ENCODE measurements at regions not wholly inside any gene's neighbourhood (a gene's known extent, or its start where the extent isn't known, plus 50 kb on each side); places are given as distances from the start of the nearest gene placed in this dataset.
"Not testable (repeated sequence)": the region's sequence is repeated elsewhere in the genome, so short reads cannot be mapped to it uniquely, and the experiment has no call there.

DNA sequence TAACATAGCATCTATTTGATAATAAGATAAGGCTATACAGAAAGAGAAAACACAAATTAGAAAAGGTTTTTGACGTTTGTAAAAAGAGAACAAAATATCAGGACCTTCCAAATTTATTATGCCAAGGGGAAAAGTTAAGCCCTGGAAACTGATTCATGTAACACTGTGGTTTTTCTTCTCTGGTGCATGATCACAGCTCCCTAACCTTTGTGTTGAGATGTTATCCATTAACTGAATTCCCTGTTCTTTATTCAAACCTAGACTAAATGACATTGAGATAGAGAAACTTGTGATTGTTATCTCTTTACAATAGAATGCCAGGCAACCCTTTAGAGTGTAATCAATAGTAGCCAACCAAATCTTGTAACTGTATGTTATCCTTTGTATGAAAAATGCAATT, 141.5 kb upstream of the NRG3 start:
- Histone ChIP-seq H4K20me1 (ENCODE audit: control insufficient read depth, extremely low read depth, insufficient read depth, low read length) (no peaks in the 10 kb centered on the region), H3K4me2 (ENCODE audit: extremely low read depth, insufficient read depth, low read length) (no peak overlapping the region), H3K4me3 (replicated peaks in 1 of 4; ENCODE audit: control extremely low read depth in 1 of 4, insufficient read depth in 1 of 4, low read depth in 3 of 4, low read length in 4 of 4) (no peak overlapping the region), H3K9me3 (ENCODE audit: control insufficient read depth, insufficient read depth, low read depth, low read length) (no peaks in the 10 kb centered on the region), H3K27ac (ENCODE audit: insufficient read depth, low read length) (no peak overlapping the region), H3K4me1 (ENCODE audit: control insufficient read depth, extremely low read depth, insufficient read depth, low read length) (no peaks in the 10 kb centered on the region), H3K79me2 (ENCODE audit: control insufficient read depth, insufficient read depth, low read length) (no peaks in the 10 kb centered on the region), H3K27me3 (ENCODE audit: control insufficient read depth, insufficient read depth, low read length) (no peaks in the 10 kb centered on the region), H3K36me3 (ENCODE audit: control insufficient read depth, insufficient read depth, low read length) (no peaks in the 10 kb centered on the region), H3K9ac (ENCODE audit: insufficient read depth, low read length) (no peak overlapping the region), H2AFZ (ENCODE audit: low read length) (no peak overlapping the region)
- TF ChIP-seq EZH2 (IDR thresholded peaks at IDR 0.05; ENCODE audit: low read length, missing control alignments), result no peak
- no peak for TF ChIP-seq CTCF (conservative IDR thresholded peaks at IDR 0.05 in 1 of 2, IDR thresholded peaks at IDR 0.05 in 1 of 2; ENCODE audit: low read depth in 1 of 2, low read length in 2 of 2)
- no peak for DNase-seq (ENCODE audit: low read depth in 2 of 2)

DNA sequence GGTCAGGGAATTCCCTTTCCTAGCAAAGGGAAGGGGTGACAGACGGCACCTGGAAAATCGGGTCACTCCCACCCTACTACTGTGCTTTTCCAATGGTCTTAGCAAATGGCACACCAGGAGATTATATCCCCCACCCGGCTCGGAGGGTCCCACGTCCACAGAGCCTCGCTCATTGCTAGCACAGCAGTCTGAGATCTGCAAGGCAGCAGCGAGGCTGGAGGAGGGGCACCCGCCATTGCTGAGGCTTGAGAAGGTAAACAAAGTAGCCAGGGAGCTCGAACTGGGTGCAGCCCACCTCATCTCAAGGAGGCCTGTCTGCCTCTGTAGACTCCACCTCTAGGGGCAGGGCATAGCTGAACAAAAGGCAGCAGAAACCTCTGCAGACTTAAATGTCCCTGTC, 139.8 kb upstream of the NRG3 start:
- DNase-seq (ENCODE audit: low read depth in 2 of 2); H3K27me3 ChIP-seq (ENCODE audit: control insufficient read depth, insufficient read depth, low read length); H3K9me3 ChIP-seq (ENCODE audit: control insufficient read depth, insufficient read depth, low read depth, low read length); H3K4me3 ChIP-seq (replicated peaks in 1 of 4; ENCODE audit: control extremely low read depth in 1 of 4, insufficient read depth in 1 of 4, low read depth in 3 of 4, low read length in 4 of 4); H3K4me2 ChIP-seq (ENCODE audit: extremely low read depth, insufficient read depth, low read length); H2AFZ ChIP-seq (ENCODE audit: low read length); H3K9ac ChIP-seq (ENCODE audit: insufficient read depth, low read length); H3K79me2 ChIP-seq (ENCODE audit: control insufficient read depth, insufficient read depth, low read length); H3K4me1 ChIP-seq (ENCODE audit: control insufficient read depth, extremely low read depth, insufficient read depth, low read length); H3K36me3 ChIP-seq (ENCODE audit: control insufficient read depth, insufficient read depth, low read length); H3K27ac ChIP-seq (ENCODE audit: insufficient read depth, low read length); H4K20me1 ChIP-seq (ENCODE audit: control insufficient read depth, extremely low read depth, insufficient read depth, low read length): not testable (repeated sequence)

DNA sequence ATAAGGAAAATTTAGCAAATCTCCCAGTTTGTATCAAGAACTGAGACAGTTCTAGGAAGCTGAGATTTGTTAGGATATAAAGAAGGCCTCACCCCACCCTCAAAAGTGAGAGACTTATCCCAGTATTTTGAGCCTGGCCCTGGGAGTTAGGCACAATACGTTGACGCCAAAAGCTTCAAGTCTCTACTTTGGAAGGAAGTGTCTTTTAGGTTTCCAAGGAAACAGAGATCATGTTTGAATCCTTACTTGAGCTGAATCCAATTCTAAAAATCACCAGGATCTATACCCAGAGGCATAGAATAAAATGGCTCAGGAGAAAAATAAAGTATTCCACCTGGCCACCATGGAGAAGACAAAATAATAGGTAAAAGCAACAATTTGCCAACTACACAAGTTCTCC, 115.9 kb upstream of the NRG3 start:
- no peaks in the 10 kb centered on the region for H3K79me2 ChIP-seq (ENCODE audit: control insufficient read depth, insufficient read depth, low read length)
- H3K27ac ChIP-seq (ENCODE audit: insufficient read depth, low read length), result no peak overlapping the region
- no peaks in the 10 kb centered on the region for H4K20me1 ChIP-seq (ENCODE audit: control insufficient read depth, extremely low read depth, insufficient read depth, low read length)
- H2AFZ ChIP-seq (ENCODE audit: low read length), result no peak overlapping the region
- H3K27me3 ChIP-seq (ENCODE audit: control insufficient read depth, insufficient read depth, low read length), result no peaks in the 10 kb centered on the region
- no peaks in the 10 kb centered on the region for H3K36me3 ChIP-seq (ENCODE audit: control insufficient read depth, insufficient read depth, low read length)
- no peak overlapping the region for H3K4me2 ChIP-seq (ENCODE audit: extremely low read depth, insufficient read depth, low read length)
- H3K4me3 ChIP-seq (replicated peaks in 1 of 4; ENCODE audit: control extremely low read depth in 1 of 4, insufficient read depth in 1 of 4, low read depth in 3 of 4, low read length in 4 of 4), result no peak overlapping the region
- no peak overlapping the region for H3K9ac ChIP-seq (ENCODE audit: insufficient read depth, low read length)
- no peak for TF ChIP-seq CTCF (conservative IDR thresholded peaks at IDR 0.05 in 1 of 2, IDR thresholded peaks at IDR 0.05 in 1 of 2; ENCODE audit: low read depth in 1 of 2, low read length in 2 of 2)
- TF ChIP-seq EZH2 (IDR thresholded peaks at IDR 0.05; ENCODE audit: low read length, missing control alignments), result no peak
- H3K4me1 ChIP-seq (ENCODE audit: control insufficient read depth, extremely low read depth, insufficient read depth, low read length), result no peaks in the 10 kb centered on the region
- DNase-seq (ENCODE audit: low read depth in 2 of 2), result no peak
- no peaks in the 10 kb centered on the region for H3K9me3 ChIP-seq (ENCODE audit: control insufficient read depth, insufficient read depth, low read depth, low read length)

Data from fibroblast of lung (primary cell).